OCI-LY3 (cell line): ENCODE measurements at regions not wholly inside any gene's neighbourhood (a gene's known extent, or its start where the extent isn't known, plus 50 kb on each side); places are given as distances from the start of the nearest gene placed in this dataset.

Experiments
- H2AFZ ChIP-seq: fragments of 200-600, 300-600 bp; shearing (Covaris generic); 2 replicates; pipeline ENCODE4 v1.6.0; 2014; ENCODE audit warnings: antibody characterized with exemption, low read depth, low read length
- H3K27ac ChIP-seq: fragments of 200-600, 300-600 bp; sonication (generic); 2 replicates; pipeline ENCODE4 v1.5.1; 2014; ENCODE audit warnings: mild to moderate bottlenecking, low read length, moderate library complexity, mixed read lengths
- H3K27me3 ChIP-seq: fragments of 200-600, 300-600 bp; sonication (generic); 2 replicates; pipeline ENCODE4 v1.6.1; 2014; ENCODE audit warnings: low read depth, low read length, mixed read lengths
- H3K36me3 ChIP-seq: fragments of 200-600, 300-600 bp; sonication (generic); replicated peaks from 2 replicates; pipeline ENCODE3; 2014; ENCODE audit warnings: low read depth, low read length, mixed read lengths
- H3K4me1 ChIP-seq: fragments of 300-600, 200-600 bp; sonication (generic); 2 replicates; pipeline ENCODE4 v1.6.1; 2014; ENCODE audit warnings: low read length, mixed read lengths
- H3K4me2 ChIP-seq: fragments of 200-600, 300-600 bp; sonication (generic); 2 replicates; pipeline ENCODE4 v1.6.1; 2014; ENCODE audit warnings: low read length, mixed read lengths
- H3K4me3 ChIP-seq: fragments of 300-600, 200-600 bp; sonication (generic); 2 replicates; pipeline ENCODE4 v1.5.1; 2014; ENCODE audit warnings: antibody characterized with exemption, mild to moderate bottlenecking, low read length, moderate library complexity
- H3K79me2 ChIP-seq: fragments of 300-600, 200-600 bp; shearing (Covaris generic); 2 replicates; pipeline ENCODE4 v1.6.1; 2014; ENCODE audit warnings: mild to moderate bottlenecking, low read length, mixed read lengths
- H3K9ac ChIP-seq: fragments of 300-600, 200-600 bp; shearing (Covaris generic); 2 replicates; pipeline ENCODE4 v1.6.0; 2014; ENCODE audit warnings: mild to moderate bottlenecking, low read length, moderate library complexity
- H3K9me3 ChIP-seq: fragments of 200-600, 300-600 bp; shearing (Covaris generic); 2 replicates; pipeline ENCODE4 v1.6.1; 2014; ENCODE audit warnings: low read length, mixed read lengths; ENCODE audit not compliant: insufficient read depth
- H4K20me1 ChIP-seq: fragments of 200-600, 300-600 bp; sonication (generic); 2 replicates; pipeline ENCODE4 v1.6.1; 2016; ENCODE audit warnings: low read length, mixed read lengths; ENCODE audit not compliant: insufficient read depth
- CTCF ChIP-seq: fragments of 200-600, 300-600 bp; sonication (generic); IDR thresholded peaks from 2 replicates; pipeline ENCODE4 v1.5.1; 2014; ENCODE audit warnings: antibody characterized with exemption, low read length, low read depth
- EZH2phosphoT487 ChIP-seq: fragments of 200-600 bp; shearing (Covaris generic); IDR thresholded peaks from 2 replicates; pipeline ENCODE4 v1.6.1; 2018; ENCODE audit warnings: antibody characterized with exemption, mixed run types, low read depth

DNA sequence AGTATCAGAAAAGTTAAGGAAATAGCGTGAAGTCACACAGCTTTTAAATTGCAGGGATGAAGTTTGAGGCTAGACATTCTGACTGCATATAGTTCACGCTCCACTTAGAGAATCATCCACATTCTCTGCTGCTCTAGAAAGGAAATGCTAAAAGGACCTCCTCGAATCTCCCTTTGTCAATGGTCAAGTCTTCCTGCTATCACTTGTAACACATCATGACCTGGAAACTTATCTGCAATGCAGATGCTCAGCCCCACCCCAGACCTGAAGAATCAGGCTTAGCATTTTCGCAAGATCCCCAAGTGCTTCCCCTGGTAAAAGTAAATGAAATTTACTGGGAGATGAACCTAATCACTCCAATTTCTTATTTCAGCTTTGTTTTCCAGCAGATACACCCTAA lies 372.1 kb downstream of the LIG4 start:
- Histone ChIP-seq H3K27me3 (no peaks in the 10 kb centered on the region), H3K4me2 (no peak overlapping the region), H3K9ac (no peak overlapping the region), H3K36me3 (no peaks in the 10 kb centered on the region), H3K9me3 (no peaks in the 10 kb centered on the region), H3K4me3 (no peak overlapping the region), H3K27ac (no peak overlapping the region), H2AFZ (no peak overlapping the region), H3K4me1 (peaks cover 7% of the 10 kb centered on the region), H3K79me2 (no peaks in the 10 kb centered on the region), H4K20me1 (no peaks in the 10 kb centered on the region)
- no peak for TF ChIP-seq EZH2phosphoT487
- no peak for TF ChIP-seq CTCF

GRCh38 chr13:107842562-107843180 lies 372.7 kb downstream of the LIG4 start:
- H3K9me3 ChIP-seq = no peaks in the 10 kb centered on the region
- H2AFZ ChIP-seq = no peak overlapping the region
- peaks cover 7% of the 10 kb centered on the region for H3K4me1 ChIP-seq
- no peak overlapping the region for H3K9ac ChIP-seq
- no peaks in the 10 kb centered on the region for H3K27me3 ChIP-seq
- no peak overlapping the region for H3K4me3 ChIP-seq
- H3K4me2 ChIP-seq = no peak overlapping the region
- no peak overlapping the region for H3K27ac ChIP-seq
- no peaks in the 10 kb centered on the region for H4K20me1 ChIP-seq
- no peaks in the 10 kb centered on the region for H3K79me2 ChIP-seq
- no peaks in the 10 kb centered on the region for H3K36me3 ChIP-seq
- TF ChIP-seq EZH2phosphoT487 = no peak
- TF ChIP-seq CTCF = no peak

DNA sequence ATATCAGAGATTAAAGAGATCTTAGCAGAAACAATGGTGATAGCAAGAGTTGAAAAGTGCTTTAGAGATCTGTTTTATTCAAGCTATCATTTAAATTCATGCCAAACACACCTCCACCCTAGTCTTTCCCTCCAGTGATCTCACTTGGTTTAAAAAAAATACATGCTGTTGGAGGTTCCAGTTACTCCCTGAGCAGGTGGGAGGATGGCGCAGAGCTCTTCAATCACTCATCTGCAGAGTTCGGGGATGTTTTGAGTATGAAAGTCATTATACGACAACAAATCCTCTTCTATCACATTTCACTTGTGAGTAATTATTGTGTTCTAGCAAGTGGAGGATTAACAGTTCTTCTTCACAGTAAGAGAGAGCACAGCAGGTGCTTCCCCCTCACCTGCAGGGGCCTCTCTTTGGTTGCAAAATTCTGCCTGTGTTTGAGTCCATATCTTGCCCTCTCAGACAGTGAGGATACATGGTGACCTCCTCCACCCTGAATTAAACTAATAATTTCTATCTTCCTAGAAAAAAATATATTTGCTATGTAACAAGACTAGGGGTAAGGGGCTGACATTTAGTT lies 376.7 kb downstream of the LIG4 start:
- Histone ChIP-seq H3K4me3 (no peak overlapping the region), H3K4me1 (peaks cover 25% of the 10 kb centered on the region), H3K27me3 (no peaks in the 10 kb centered on the region), H2AFZ (no peak overlapping the region), H3K79me2 (no peaks in the 10 kb centered on the region), H3K9ac (no peak overlapping the region), H3K9me3 (peaks cover 5% of the 10 kb centered on the region), H4K20me1 (no peaks in the 10 kb centered on the region), H3K27ac (no peak overlapping the region), H3K4me2 (no peak overlapping the region), H3K36me3 (no peaks in the 10 kb centered on the region)
- no peak for TF ChIP-seq CTCF
- no peak for TF ChIP-seq EZH2phosphoT487

GRCh38 chr13:107836685-107837084 lies 378.7 kb downstream of the LIG4 start:
- Histone ChIP-seq H3K9me3 (peaks cover 5% of the 10 kb centered on the region), H3K4me1 (peaks cover 25% of the 10 kb centered on the region), H3K79me2 (no peaks in the 10 kb centered on the region), H3K27me3 (no peaks in the 10 kb centered on the region), H2AFZ (no peak overlapping the region), H3K36me3 (no peaks in the 10 kb centered on the region), H3K27ac (no peak overlapping the region), H4K20me1 (no peaks in the 10 kb centered on the region), H3K4me3 (no peak overlapping the region), H3K9ac (no peak overlapping the region), H3K4me2 (no peak overlapping the region)
- no peak for TF ChIP-seq CTCF
- TF ChIP-seq EZH2phosphoT487 = no peak
